ENCODE measurements at regions not wholly inside any gene's neighbourhood (a gene's known extent, or its start where the extent isn't known, plus 50 kb on each side); places are given as distances from the start of the nearest gene placed in this dataset.
"Not testable (repeated sequence)": the region's sequence is repeated elsewhere in the genome, so short reads cannot be mapped to it uniquely, and the experiment has no call there.

DNA sequence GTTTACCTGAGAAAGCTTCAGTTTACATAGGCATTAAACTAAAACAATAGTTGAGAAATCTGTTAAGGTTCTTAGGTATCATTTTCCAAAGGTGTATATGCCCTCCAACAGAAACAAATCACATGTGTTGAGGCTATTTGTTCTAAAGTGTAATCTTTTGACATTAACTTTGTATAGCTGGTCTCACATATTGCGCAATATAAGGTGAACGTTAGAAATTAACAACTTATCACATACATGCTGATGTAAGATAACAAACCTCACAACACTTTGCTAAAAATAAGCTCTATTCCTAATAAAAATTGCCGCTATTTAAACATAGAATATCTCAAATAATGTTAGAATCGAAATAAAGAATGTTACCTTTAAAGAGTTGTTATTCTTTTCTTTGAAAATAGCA is 340.6 kb downstream of the SRGAP2C start:
- Histone ChIP-seq H3K27me3 (ENCODE audit: insufficient read depth, poor library complexity, severe bottlenecking) (no peaks in the 10 kb centered on the region), H3K4me3 (replicated peaks; ENCODE audit: insufficient read depth, low read length) (no peak overlapping the region), H3K27ac (replicated peaks) (no peak overlapping the region)
- DNase-seq (ENCODE audit: low read depth in 1 of 2, low spot score in 1 of 2) = no peak
- TF ChIP-seq, protein P1, sequence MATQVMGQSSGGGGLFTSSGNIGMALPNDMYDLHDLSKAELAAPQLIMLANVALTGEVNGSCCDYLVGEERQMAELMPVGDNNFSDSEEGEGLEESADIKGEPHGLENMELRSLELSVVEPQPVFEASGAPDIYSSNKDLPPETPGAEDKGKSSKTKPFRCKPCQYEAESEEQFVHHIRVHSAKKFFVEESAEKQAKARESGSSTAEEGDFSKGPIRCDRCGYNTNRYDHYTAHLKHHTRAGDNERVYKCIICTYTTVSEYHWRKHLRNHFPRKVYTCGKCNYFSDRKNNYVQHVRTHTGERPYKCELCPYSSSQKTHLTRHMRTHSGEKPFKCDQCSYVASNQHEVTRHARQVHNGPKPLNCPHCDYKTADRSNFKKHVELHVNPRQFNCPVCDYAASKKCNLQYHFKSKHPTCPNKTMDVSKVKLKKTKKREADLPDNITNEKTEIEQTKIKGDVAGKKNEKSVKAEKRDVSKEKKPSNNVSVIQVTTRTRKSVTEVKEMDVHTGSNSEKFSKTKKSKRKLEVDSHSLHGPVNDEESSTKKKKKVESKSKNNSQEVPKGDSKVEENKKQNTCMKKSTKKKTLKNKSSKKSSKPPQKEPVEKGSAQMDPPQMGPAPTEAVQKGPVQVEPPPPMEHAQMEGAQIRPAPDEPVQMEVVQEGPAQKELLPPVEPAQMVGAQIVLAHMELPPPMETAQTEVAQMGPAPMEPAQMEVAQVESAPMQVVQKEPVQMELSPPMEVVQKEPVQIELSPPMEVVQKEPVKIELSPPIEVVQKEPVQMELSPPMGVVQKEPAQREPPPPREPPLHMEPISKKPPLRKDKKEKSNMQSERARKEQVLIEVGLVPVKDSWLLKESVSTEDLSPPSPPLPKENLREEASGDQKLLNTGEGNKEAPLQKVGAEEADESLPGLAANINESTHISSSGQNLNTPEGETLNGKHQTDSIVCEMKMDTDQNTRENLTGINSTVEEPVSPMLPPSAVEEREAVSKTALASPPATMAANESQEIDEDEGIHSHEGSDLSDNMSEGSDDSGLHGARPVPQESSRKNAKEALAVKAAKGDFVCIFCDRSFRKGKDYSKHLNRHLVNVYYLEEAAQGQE (IDR thresholded peaks at IDR 0.05; ENCODE audit: insufficient replicate concordance, low read depth) = no peak
- TF ChIP-seq POLR2AphosphoS5 (IDR thresholded peaks at IDR 0.05; ENCODE audit: low read depth) (no peak), GABPA (IDR thresholded peaks at IDR 0.05; ENCODE audit: low read depth) (no peak), SPI1 (IDR thresholded peaks at IDR 0.05; ENCODE audit: borderline replicate concordance, low read depth) (no peak)
- TF ChIP-seq, protein P2, sequence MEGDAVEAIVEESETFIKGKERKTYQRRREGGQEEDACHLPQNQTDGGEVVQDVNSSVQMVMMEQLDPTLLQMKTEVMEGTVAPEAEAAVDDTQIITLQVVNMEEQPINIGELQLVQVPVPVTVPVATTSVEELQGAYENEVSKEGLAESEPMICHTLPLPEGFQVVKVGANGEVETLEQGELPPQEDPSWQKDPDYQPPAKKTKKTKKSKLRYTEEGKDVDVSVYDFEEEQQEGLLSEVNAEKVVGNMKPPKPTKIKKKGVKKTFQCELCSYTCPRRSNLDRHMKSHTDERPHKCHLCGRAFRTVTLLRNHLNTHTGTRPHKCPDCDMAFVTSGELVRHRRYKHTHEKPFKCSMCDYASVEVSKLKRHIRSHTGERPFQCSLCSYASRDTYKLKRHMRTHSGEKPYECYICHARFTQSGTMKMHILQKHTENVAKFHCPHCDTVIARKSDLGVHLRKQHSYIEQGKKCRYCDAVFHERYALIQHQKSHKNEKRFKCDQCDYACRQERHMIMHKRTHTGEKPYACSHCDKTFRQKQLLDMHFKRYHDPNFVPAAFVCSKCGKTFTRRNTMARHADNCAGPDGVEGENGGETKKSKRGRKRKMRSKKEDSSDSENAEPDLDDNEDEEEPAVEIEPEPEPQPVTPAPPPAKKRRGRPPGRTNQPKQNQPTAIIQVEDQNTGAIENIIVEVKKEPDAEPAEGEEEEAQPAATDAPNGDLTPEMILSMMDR (IDR thresholded peaks at IDR 0.05; ENCODE audit: insufficient read depth, low read length) = no peak

DNA sequence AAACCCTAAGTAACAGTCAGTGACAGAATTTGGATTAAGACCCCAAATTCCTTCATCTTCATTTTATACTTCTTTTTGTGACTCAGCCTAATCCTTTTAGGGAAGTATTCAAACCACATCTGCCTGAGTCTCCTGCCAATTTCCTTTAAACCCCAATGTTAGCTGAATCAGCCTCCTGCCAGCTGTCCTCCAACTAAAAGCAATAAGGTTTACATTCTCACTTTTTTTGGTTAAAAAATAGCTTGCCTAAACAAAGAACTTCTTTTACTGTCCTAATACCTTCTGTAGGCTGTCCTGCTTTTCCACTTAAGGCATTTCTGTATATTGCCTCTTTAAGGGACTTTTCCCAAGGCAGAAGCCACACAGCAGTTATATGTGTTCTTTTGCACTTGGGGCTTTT is 344.2 kb downstream of the SRGAP2C start:
- H3K27ac ChIP-seq (replicated peaks); H3K27me3 ChIP-seq (ENCODE audit: insufficient read depth, poor library complexity, severe bottlenecking); DNase-seq (ENCODE audit: low read depth in 1 of 2, low spot score in 1 of 2); H3K4me3 ChIP-seq (replicated peaks; ENCODE audit: insufficient read depth, low read length): not testable (repeated sequence)

DNA sequence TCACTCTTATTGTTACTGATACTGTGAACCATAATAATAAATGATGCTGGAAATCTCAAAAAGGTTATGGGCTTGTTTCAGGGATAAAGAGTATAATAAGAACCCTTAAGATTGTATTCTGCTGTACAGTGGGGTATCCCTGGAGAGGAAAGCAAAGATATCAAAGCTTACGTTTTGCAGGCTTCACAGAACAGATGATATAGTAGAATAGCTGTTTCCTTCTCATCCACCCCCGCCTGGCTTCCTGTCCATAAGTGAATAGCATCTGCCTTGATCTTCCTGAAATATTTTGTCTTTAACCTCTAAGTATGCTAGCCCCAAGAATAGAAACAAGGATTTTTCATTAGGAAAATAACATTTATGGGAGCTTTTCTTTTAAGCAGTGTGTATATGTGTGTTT is 345.3 kb downstream of the SRGAP2C start:
- not testable (repeated sequence) for DNase-seq (ENCODE audit: low read depth in 1 of 2, low spot score in 1 of 2); H3K27me3 ChIP-seq (ENCODE audit: insufficient read depth, poor library complexity, severe bottlenecking)

DNA sequence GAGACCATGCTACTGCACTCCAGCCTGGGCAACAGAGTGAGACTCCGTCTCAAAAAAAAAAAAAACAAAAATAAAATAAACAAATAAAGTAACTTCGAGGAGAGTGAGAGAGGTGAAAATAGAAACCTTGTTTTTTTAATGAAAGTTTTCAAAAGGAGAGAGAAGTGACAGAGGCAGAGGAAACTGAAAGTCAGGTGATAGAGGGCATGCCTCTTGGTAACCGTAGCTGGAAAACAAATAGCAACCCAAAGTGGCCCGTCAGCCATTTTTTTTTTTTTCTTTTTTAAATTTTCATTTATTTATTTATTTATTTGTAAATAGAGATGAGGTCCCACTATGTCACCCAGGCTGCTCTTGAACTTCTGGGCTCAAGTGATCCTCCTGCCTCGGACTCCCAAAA is 347.0 kb downstream of the SRGAP2C start:
- not testable (repeated sequence) for H3K27ac ChIP-seq (replicated peaks); DNase-seq (ENCODE audit: low read depth in 1 of 2, low spot score in 1 of 2); H3K27me3 ChIP-seq (ENCODE audit: insufficient read depth, poor library complexity, severe bottlenecking); H3K4me3 ChIP-seq (replicated peaks; ENCODE audit: insufficient read depth, low read length)

More for the DNA sequence above, 345.3 kb downstream of the SRGAP2C start:
- not testable (repeated sequence) for H3K27ac ChIP-seq (replicated peaks); H3K4me3 ChIP-seq (replicated peaks; ENCODE audit: insufficient read depth, low read length)

DNA sequence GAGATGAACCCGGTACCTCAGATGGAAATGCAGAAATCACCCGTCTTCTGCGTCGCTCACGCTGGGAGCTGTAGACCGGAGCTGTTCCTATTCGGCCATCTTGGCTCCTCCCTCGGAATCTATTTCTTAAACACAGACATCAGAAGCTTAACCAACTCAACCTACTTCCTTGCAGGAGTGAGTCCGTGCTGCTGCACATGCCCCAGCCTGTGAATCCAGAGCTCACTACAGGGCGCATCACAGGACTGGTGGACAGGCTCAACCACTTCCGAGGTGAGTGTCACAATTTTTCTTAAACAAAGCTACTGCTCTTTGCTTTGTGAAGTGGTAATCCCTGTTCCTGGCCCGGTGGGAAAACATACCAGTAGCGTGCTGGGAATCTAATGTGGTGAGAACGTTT is 353.4 kb downstream of the SRGAP2C start:
- DNase-seq (ENCODE audit: low read depth in 1 of 2, low spot score in 1 of 2); H3K4me3 ChIP-seq (replicated peaks; ENCODE audit: insufficient read depth, low read length); H3K27me3 ChIP-seq (ENCODE audit: insufficient read depth, poor library complexity, severe bottlenecking); H3K27ac ChIP-seq (replicated peaks): not testable (repeated sequence)

DNA sequence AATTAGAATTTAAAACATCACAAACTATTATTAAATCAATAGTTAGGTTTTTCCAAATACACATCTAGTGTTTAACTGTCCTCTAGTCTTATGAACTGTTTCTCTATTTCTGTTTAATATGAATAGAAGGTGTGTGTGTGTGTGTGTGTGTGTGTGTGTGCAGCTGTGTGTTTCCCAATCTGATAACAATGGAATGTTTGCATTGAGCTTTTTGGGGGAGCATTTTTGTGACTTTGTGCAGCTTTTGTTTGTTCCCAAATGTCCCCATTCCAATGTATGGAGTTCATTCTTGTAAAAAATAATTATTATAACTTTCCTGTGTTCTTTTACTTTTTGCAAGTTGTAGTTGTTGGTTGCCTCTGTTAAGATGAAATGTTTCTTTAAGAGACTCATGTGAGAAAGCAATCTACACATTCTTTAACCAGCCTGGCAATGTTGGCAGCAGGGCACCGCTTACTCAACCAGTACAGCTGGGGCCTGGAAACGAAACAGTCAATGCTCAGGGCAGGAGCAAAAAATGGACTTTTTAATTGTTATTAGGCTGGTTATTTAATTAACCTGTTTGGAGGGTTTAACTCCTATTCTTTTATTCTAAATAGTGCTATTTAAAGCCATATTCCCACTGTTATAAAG is 354.3 kb downstream of the SRGAP2C start:
- TF ChIP-seq, protein P2 (IDR thresholded peaks at IDR 0.05; ENCODE audit: insufficient read depth, low read length) = no peak
- TF ChIP-seq, protein P1 (IDR thresholded peaks at IDR 0.05; ENCODE audit: insufficient replicate concordance, low read depth) = no peak
- TF ChIP-seq POLR2AphosphoS5 (IDR thresholded peaks at IDR 0.05; ENCODE audit: low read depth) (no peak), GABPA (IDR thresholded peaks at IDR 0.05; ENCODE audit: low read depth) (no peak), SPI1 (IDR thresholded peaks at IDR 0.05; ENCODE audit: borderline replicate concordance, low read depth) (no peak)
- no peaks in the 10 kb centered on the region for H3K27me3 ChIP-seq (ENCODE audit: insufficient read depth, poor library complexity, severe bottlenecking)
- DNase-seq (ENCODE audit: low read depth in 1 of 2, low spot score in 1 of 2) = no peak
- H3K4me3 ChIP-seq (replicated peaks; ENCODE audit: insufficient read depth, low read length) = no peak overlapping the region
- H3K27ac ChIP-seq (replicated peaks) = no peak overlapping the region

DNA sequence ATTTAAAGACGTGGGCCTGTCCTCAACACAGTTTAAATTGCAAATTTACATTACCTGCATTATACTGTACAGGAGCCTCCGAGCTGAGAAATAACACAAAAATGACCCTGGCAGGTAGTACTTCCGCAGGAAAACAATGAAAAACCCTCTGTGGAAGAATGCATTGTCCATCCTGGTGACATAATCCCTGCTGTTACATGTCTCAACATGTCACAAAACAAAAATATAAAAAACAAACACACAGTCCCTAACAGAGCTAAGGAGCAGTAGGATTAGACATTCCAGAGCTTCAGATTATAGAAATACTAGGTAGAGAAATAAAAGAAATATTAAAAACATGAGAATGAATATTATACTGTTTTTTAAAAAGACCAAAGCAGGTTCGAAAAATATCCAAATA is 359.2 kb downstream of the SRGAP2C start:
- H3K4me3 ChIP-seq (replicated peaks; ENCODE audit: insufficient read depth, low read length); H3K27ac ChIP-seq (replicated peaks); DNase-seq (ENCODE audit: low read depth in 1 of 2, low spot score in 1 of 2); H3K27me3 ChIP-seq (ENCODE audit: insufficient read depth, poor library complexity, severe bottlenecking): not testable (repeated sequence)
